ENCODE measurements at regions not wholly inside any gene's neighbourhood (a gene's known extent, or its start where the extent isn't known, plus 50 kb on each side); places are given as distances from the start of the nearest gene placed in this dataset.
"Not testable (repeated sequence)": the region's sequence is repeated elsewhere in the genome, so short reads cannot be mapped to it uniquely, and the experiment has no call there.

DNA sequence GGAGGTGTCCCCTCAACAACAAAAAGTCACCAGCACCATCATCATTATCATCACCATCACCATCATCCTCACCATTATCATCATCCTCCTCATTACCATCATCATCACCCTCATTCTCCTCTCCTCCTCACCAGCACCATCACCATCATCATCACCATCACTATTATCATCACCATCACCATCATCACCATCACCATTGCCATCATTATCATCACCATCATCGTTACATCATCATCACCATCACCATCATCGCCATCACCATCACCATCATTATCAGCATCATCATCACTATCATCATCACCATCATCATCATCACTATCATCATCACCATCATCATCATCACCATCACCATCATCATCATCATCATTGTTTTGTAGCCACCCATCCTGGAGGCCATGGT lies 212.6 kb downstream of the MN1 start:
- DNase-seq = no peak

DNA sequence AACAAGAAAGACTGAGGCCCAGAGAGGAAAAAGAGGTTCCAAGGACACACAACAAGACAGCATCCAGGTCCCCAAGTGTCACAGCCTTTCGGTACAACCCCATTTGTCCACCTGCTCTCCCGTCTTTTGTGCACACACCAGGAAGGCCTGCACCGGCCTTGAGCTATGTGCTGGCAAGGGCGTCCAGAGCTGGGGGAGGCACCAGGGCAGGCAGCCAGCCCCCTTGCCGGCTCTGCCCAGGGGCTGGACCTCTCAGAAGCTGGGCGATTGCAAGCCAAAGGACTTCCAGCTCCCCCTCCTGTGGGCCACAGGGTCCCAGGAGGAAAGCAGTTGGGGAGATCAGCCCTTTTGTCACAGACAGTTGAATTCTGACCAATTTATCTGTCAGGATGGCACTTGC lies 210.5 kb downstream of the MN1 start:
- DNase-seq = no peak

DNA sequence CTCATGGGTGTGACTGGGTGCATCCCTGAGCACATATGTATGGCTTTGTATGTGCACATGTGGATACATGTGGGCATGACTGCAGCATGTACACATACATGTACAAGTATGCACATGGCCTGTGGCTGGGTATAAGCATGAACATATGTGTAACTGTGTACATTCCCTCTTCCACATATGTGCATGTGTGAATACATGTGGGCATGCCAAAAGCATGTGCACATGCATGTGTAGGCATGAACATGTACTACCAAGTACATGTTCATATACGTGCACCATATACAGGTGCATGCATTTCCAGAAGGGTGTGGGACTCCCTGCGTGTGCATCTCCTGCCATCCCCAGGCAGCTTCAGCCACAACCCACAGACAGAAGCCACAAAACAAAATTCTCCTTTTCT lies 208.2 kb downstream of the MN1 start:
- DNase-seq = no peak

DNA sequence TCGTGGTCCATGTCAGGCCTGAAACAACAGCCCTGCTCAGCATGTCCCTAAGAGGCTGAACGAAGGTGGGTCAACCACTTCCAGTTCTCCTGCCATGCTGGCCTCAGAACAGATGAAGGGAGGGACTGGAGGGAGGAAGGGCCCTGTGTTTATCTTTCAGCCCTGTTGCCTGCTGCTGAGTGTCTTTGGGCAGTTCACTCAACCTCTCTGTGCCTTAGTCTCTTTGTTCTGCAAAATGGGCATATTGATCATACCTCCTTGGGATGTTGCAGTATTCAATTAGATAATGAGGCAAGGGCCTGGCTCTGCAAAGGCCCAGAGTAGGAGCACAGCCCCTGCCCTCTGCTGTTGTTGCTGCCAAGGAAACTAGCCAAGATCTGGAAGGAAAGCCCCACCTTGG lies 207.5 kb downstream of the MN1 start:
- DNase-seq = no peak

DNA sequence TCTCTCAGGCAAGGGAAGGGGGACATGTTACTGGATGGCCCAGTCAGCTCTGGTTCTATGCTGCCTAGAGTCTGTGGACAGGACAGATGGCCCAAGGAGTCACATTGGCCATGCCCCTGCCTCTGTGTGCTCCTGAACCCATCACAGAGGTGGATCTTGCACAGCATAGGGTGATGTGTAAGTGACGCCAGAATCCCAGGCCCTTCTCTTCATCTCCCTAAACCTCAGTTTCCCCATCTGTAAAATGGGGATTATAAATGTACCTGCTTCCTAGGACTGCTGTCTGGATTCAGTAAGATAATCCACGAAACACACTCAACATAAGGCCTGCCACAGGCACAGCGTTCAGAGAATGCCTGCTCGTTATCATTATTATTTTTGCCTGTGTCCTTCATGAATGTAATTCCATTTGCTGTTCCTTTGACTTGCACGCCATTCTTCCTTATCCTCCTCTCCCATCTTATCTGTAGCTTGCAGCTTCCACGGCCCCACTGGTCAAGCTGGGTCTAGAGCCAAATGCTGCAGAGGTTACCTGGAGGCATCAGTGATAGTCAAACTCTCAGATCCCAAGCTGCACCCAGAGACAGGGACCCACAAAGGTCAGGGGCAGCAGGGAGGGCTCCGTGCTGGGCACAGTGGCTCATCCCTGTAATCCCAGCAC lies 207.0 kb downstream of the MN1 start:
- no peak for DNase-seq

DNA sequence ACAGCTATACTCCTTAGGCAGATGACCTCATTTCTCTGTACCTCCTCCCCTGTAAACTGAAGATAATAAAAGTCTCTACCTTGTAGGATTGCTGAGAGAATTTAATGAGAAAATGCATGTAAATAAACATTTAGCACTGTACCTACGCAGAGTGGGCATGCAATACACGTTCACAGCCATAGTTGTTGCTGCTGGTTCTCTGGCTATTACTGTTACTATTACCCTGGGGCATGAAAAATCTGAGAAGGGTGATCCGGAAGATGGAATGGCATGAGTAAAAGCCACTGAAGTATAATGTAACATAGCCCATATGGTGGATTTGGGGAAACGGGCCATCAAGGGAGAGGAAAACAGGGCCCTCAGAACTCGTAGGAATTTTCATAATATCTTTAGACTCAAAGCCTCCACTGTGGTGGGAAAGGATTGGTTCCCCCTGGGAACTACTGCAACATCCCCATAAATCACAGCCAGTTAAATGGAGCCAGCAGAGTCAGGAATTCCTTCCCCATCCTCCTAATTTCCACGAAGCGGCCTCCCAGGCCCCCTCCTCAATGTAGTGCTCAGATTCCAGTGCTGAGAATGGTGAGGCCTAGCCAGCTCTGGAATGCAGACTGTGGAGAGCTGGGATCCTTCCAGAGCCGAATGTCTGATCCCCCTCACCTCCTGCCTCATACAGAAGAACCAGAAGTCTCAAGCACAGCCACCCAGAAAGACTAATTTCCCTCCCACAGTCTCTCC lies 205.3 kb downstream of the MN1 start:
- no peak for DNase-seq

DNA sequence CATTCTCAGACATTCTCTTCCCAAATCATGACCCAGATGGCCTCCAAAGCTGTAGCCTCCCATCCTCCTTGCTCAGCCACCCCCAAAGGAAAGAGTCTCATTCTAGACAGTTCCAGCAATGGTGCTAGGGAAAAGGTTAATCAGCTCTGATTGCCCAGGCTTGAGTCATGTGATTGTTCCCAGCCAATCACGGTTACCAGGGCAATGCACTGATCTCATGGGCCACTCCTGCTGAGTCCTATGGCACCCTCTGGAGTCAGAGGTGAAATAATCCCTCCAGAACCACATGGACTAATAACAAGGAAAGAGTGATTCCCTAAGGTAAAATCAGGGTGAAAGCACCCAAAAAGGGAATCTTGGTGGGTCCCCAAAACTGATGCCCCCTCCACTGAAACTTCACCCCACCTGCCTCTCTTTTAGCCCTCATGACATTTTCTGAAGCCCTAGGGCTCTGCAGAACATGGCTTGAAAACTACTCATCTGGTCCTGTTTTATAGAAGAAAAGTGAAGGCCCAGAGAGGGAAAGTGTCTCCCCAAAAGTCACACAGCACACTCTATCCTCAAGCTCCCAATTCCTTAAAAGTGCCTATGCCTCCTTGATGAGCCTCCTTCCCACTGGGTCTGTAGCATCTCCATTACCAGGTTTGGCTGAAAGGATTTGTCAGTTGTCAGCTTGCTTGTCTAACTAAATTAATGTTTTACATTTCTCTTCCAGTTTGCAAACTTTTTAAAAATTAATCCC lies 203.7 kb downstream of the MN1 start:
- DNase-seq = no peak

DNA sequence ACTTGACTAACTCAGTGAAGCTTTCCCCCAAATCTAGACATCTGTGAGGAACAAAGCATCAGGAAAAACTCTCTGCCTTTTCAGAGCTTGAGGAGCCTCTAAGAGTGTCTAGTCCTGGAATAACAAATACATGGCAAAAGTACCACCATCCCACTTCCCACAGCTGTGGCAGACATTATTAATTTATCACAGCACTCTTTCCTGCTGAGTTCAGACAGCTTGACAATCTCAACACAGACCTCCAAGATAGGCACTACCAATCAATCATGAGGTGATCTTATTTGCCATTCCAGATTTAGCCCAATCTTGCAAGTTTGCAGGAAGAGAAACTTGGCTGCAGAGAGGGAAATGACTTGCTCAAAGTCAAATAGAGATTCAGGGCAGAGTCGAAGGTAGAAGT lies 202.8 kb downstream of the MN1 start:
- DNase-seq = no peak

DNA sequence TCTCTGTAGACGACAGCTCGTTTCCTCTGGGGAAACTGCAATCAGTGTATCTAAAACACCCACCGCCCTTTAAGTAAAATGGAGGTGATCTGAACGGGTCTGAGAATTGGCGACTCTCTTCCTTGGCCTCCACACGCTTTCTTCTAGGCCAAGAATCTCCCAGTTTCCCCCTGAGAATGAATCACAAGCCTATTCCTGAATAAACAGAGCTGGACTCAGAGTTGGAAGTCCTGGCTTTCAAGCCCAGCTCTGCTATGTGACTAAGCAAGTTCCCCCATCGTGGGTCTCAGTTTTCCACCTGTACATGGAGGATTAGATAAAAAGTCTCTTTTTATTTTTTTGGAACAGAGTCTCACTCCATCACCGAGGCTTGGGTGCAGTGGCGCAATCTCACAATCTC lies 200.4 kb downstream of the MN1 start:
- DNase-seq = no peak

DNA sequence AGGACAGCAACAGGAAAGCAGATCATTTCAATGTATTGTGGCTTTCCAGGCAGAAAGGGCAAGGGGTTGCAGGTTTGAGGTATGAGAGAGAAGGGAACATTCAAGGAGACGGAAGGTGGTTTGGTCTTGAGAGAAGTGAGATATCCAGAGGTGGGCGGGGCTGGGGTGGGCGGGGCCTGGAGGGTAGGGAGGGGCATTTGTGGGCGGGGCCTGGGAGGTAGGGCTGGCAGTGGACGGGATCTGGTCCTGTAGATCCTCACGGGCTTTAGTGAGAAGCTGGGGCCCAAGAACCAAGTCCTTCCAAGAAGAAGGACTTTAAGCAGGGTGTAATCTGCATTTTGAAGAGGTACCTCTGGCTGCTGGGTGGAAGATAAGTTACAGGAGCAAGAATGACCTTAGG lies 199.2 kb downstream of the MN1 start:
- no peak for DNase-seq

DNA sequence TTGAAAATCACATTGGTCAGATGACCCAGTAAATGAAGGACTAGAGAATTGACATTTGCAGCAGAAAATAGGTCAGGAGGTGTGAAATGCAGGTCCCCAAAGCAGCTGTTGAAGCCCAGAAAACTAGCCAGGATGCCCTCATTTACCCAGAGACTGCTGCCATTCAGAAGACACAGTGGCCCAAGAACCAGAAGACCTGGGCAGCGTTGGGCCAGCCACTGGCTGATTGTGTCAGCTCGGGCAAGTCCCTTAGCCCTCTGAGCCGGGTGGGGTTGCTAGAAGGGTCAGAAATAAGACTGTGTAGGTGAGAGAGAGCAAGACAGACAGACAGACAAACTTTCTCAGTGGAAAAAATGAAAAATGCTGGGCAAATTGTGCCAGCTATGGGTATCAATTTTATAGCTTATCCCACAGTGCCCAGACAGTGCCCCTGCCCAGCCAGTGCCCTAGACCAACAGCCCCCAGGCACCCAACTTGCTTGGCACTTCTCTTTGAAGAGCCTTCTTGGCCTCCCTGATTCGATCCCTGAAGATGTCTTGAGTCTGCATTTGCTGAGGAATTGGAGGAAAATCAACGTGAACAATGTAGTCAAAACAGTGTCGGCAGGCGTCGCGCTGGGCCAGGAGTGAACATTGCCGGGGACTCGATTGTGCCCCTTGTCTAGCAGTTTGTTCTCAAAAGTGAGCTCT lies 198.3 kb downstream of the MN1 start:
- DNase-seq = no peak

DNA sequence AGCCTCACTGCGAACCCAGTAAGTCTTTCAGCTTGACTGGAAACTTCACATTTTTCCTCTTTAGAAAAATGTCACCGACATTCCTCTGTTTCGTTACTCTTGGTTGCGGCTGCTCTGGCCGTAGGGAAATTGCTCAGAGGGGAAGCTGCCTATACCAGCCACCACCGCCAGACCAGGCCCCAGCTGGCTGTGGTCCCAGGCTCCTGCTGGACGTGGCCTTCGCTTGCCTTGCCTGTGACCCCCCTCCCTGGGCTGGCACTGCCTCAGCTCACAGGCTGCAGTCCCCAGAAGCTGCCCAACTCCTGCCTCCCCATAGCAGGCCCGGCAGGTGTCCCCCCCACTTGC lies 197.8 kb downstream of the MN1 start:
- DNase-seq = no peak

DNA sequence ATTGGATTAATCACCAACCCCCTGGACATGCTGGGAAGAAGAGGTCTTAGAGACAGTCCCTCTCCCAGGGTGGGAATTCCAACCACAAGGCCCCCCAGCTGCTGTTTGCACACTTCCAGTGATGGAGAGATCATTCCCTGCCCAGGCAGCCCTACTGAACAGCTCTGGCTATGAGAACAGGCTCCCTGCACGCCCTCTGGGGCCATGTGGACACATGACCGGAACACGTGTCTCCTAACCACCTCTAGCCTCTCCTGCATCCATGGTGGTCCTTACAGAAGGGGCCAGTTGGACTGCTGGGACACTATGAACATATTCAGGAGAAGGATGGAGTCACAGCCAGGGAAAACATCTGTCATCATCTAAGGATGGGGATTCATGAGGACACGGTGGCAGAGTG lies 196.2 kb downstream of the MN1 start:
- no peak for DNase-seq

DNA sequence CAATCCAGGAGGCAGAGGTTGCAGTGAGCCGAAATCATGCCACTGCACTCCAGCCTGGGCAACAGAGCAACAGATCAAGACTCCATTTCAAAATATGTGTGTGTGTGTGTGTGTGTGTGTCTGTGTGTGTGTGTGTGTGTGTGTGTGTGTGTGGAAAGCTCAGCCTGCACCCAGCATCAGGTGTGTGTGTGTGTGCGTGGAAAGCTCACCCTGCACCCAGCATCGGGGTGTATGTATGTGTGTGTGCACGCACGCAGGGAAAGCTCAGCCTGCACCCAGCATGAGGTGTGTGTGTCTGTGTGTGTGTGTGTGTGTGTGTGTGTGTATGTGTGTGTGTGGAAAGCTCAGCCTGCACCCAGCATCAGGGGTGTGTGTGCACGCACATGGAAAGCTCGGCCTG lies 193.8 kb downstream of the MN1 start:
- DNase-seq = not testable (repeated sequence)

DNA sequence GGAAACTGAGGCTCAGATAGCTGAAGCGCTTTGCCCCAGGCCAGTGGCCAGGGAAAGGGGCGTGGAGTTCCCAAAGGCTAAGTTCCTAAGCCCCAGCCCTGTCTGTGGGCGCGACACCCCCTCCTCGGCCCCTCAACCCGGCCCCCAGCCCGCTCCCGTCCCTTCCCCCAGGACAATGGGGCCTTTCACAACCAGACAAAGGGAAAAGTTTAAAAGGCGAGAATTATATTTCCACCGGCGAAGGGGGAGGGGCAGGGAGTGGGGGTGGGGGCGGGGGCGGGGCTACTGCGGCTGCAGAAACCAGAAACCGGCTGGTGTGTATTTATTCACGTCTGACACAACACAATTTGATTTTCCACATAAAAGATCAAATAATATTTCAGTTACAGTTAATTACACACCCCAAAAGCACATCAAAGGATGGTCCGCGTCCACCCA lies 192.1 kb downstream of the MN1 start:
- no peak for DNase-seq

DNA sequence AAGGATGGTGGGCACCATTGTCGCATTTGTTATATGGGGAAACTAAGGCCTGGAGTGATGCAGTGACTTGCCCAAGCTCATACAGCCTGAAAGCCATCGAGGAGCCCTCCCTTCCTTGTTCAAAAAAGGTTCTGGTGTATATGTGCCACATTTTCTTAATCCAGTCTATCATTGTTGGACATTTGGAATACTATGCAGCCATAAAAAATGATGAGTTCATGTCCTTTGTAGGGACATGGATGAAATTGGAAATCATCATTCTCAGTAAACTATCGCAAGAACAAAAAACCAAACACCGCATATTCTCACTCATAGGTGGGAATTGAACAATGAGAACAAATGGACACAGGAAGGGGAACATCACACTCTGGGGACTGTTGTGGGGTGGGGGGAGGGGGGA lies 191.4 kb downstream of the MN1 start:
- not testable (repeated sequence) for DNase-seq

DNA sequence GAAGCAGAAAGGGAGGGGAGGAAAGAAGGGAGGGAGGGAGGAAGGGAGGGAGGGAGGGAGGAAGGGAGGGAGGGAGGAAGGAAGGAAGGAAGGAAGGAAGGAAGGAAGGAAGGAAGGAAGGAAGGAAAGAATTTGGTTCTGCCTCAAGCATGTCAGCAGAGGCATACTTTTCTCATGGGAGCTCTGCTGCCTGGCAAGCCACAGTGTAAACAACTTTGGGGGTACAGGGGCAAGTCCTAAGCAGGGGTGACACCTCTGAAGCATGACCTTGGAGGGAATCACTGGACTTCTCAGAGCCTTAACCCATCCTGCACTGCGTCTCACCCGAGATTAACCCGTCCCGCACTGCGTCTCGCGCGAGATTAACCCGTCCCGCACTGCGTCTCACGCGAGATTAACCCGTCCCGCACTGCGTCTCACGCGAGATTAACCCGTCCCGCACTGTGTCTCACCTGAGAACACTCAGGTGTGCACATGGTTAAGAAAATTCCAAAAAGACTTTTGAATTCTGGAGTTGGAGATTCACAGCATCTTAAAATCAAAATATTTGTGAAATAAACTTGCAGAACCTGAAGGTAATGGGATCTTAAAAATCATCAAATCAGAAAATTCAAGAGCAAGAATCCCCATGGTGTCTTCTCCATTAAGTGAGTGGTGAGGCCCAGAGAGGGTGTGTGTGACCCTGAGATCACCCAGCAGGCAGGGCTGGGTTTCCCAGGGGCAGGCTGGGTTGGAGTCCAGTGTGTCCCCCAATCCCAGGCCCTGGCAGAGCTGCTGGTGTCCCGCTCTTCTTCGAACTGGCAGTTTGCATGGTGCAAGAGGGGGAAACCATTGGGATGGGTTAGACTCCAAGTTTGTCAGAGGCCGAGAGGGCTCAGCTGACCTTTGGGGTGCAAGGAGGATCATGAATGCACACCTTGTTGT lies 190.4 kb downstream of the MN1 start:
- DNase-seq = no peak

DNA sequence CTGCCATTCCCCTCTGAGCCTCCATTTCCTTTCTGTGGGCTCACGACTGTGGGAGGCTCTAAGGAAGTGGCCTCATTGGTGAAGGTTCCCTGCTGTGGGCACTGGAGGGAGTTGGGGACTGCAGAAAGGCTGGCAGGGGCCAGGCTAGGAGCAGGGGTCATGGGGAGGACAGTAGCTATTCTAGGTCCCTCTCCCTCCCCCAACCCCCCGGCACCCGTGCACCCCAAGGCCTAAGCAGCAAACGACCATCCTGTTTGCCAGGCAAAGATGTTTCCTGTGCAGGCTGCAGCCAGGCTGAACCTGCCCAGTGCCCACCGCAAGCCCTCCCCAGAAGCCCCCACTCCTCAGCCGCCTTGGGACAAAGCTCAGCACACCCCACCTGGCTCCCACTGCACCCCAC lies 189.4 kb downstream of the MN1 start:
- no peak for DNase-seq

DNA sequence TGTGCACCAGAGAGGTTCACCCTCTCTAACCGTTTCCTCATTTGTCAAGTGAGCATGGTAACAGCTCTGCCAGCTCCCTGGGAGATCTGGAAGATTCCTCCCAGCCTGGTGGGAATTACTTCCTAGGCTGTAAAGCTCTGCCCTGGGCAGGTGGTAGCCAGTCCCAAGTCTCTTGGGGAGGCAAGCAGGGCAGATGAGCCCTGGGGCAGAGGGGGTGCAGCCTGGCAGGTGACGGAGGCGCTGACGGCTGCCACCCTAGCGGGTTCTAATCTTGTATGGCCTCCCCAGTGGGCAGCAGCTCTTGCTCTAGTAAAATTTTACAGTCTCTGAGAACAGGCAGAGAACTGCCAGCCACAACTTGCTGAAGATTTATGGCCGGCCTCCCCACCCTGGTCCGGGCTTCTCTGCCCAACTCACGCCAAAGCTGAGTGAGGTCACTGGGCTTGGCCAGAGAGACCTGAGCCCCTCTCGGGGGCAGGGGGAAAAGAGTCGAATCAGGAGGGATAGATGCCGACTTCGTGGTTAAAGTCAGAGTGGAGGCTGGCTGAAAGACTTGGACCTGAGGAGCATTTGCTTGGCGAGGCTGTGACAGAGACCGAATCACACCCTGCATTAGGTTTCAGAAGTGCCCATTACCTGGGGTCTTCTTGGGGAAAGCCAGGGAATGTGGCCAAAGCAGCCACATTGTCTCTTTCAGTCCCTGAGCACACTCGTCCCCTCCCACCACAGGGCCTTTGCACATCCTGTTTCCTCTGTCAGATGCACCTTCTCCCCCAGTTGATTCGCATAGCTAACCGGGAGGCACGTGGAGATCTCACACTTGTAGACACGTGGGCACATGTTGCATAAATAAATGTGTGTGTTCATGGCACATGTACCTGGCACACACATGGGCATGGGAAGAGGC lies 188.2 kb downstream of the MN1 start:
- no peak for DNase-seq

DNA sequence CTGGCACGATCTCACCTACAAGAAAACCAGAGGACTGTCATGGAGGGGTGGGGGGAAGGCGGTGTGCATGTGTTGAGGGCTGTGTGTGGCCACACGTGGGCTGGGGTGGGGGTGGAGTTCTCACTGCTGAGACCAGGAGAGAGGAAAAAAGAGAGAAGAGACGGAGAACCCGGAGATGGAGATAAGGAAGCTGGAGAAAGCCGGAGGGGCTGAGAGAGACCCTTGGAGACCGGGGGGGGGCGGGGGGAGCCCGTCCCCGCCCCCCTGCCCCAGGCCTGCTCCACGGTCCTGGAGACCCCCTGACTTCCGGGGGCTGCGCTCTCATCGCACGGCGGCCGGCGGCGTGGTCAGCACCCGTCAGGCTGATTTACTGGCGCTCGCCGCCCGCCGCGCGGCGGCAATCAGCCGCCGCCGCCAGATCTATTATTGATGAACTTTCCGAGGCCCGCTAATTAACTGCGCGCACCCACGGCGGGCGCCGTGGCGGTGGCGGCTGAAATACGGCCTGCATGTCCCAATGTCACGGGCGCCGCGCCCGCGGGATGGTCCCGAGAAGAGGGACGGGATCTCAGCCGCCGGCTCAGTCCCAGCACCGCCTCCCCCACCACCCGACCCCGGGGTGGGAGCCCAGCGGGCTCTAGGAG lies 187.4 kb downstream of the MN1 start:
- DNase-seq = no peak

DNA sequence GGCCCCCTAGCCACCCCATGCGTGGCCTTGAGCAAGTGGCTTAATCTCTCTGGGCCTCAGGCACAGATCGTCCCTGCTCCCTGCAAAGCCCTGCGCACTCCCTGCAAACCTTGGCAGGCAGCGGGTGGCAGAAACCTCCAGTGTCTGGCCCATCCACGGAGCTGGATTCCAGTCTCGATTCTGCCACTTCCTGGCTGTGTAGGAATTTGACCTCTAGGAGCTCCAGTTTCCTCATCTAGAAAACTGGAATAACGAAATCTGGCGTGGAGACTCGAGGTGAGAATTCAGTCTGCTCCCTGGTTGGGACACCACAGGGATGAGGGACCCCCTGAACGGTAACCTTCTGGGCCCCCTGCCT lies 186.9 kb downstream of the MN1 start:
- DNase-seq = no peak
